GM19351 (cell line): ENCODE measurements at regions not wholly inside any gene's neighbourhood (a gene's known extent, or its start where the extent isn't known, plus 50 kb on each side); places are given as distances from the start of the nearest gene placed in this dataset.

Experiments
- ATAC-seq: cut with Tn5 transposase; IDR thresholded peaks from one replicate; pipeline ENCODE4 v1.9.1; 2021; ENCODE audit warnings: mild to moderate bottlenecking, moderate library complexity; ENCODE audit not compliant: unreplicated experiment

DNA sequence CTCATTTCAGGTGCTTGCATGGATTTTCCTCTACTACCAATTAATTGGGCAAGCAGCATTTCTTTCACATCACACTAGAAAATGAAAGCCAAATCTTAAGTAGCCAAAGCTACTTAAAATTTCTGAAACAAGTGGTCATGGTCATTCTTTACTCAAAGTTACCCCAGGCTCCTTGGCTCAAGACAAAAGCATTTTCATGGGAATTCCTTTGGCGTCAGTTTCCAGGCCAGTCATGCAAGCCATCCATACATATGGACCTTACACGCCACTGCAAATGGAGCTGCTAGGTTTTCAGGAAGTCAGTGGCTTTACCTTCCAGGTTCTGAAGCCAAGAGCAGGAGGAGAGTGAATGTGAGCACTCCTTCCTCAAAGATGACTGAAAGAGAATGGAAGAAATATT, 83.7 kb upstream of the IL12A start:
- ATAC-seq = no peak

DNA sequence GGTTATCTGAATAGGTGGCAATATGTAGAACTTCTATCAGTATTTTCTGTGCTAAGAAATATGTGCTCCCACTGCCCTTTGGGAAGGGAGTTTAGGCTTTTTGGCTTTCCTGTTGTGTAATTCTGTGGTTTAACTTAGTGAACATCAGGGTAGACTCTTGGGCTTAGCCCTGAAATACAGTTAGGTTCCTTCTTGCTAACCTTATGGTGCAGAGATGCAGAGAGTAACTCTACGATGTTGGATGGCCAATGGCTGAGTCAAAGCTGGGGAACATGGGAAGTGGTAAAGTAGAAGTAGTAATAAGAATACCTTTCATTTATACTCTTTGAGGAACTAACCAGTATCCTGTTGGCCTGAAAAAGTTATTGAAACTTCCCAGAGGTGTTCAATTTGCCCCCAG, 80.8 kb upstream of the IL12A start:
- no peak for ATAC-seq

DNA sequence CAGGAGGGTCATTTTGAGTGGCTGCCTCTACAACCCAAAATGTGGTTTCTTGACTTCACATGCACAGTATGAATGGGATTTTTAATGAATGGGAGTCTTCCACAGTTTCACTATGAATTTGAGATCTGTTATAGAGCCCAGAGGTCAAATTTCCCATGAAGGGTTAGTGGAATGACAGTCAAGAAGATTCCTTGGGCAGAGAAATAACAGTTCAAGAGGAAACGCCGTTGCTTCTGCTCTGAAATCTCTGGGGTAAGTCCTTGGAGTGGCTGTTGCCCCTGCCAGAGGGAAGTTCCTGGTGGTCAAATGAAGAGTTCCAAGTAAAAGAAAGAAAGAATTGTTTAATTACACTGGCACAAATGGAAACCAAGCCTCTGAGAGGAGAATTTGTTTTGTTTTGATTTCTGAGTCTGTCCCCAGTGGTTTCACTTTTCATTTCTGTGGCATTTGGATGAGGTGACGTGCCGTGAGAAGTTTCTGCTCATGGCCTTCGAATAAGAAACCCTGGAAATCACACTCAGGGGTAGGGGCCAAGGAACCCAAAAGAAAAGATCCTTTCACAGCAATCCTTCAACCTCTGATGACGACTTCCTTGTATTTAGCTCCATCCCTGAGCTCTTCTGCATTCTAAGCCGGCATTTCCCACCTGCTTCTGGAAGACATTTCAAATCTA, 77.5 kb upstream of the IL12A start:
- ATAC-seq = peak; percentile 90

DNA sequence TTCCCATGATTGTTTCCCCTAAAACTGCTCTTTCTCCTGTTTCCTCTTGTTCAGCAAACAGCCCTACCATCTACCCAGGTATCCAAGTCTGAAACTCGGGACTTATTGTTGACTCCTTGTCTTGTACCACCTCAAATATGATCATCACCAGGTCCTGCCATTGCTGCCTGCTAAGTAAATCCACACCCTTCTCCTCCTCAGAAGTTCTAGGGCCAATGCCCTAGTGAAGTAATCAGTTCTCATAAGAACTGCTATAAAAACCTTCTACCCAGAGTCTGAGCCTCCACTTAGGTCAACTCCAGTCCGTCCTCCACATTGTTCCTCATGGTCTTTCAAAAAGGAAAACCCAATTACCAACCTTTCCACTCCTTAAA, 77.0 kb upstream of the IL12A start:
- ATAC-seq = peak; percentile 7

DNA sequence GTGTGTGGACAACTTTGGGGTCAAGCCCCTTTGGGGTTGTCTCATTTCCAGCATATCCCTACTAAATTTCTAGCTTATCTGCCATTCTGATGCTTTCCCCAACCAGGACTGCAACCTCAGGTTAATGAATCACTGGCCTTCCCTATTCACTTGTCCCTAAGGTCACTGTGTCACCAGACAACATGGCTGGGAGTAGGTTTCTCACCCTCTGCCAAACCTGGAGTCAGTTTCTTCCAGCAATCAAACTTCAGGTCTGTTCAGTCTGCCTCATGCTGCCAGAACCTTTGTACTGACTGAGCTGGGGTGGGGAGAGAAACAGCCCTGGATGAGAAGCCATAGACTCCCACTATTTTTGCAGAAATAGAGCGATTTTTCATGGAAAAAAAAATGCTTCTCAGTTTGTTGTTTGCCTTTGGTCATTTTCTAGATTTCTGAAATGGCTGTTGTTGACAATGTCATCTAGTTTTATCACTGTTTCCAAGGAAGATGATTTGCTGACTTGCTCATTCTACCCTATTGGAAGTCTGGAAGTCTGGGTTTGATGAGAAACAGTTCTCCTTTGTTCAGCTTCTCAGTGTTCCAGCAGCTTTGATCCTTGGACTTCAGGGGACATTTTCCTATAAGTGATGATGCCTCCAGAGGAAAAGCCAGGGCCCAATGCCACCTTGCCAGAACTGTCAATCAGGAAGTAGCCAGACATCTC, 74.8 kb upstream of the IL12A start:
- no peak for ATAC-seq

DNA sequence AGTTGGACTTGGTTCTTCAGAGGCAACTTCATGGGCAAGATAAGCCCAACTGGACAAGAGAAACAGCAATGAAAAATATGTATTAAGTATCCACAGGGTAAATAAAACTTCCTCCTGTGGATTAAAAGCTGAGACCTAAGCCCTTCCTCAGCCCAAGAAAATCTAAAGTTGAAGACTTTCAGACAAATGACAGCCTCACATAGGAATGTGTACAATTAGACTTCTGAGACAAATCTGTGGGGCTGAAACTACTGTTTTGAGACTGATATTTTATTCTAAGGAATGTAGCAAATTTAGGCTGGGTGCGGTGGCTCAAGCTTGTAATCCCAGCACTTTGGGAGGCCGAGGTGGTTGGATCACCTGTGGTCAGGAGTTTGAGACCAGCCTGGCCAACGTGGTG, 74.2 kb upstream of the IL12A start:
- no peak for ATAC-seq

DNA sequence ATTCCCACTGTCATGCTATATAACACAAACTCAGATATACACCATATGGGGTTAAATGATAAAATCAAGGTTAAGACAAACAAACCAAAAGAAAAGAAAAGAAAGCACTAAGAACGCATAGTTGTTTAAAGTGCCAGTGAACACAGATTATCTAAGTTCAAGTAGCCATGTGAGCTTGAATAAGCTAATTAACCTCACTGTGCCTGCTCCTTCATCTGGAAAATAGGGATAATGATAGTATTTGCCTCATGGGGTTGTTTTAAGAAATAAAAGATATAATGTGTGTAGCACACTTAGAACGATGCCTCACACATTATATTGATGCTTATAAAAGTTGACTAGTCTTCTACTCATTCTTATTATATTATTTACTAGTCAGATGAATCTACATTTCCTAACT, 72.6 kb upstream of the IL12A start:
- no peak for ATAC-seq

DNA sequence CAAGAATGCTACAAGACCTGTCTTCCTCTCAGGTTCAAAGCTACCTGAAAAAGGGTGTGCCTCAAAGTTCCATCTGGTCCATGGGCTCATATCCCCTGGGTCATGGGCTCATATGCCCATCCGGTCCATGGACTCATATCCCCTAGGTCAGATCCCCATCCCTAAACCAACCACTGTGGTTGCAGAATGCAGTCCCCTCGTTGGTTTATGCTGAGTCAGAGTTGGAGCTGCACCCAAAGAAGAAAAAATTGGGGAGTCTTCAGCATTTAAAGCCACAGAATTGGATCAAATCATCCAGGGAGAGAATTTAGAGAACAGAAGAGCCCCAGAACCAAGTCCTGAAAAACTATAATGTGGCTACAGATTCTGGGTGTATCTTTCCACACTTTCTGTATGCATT, 71.5 kb upstream of the IL12A start:
- no peak for ATAC-seq

DNA sequence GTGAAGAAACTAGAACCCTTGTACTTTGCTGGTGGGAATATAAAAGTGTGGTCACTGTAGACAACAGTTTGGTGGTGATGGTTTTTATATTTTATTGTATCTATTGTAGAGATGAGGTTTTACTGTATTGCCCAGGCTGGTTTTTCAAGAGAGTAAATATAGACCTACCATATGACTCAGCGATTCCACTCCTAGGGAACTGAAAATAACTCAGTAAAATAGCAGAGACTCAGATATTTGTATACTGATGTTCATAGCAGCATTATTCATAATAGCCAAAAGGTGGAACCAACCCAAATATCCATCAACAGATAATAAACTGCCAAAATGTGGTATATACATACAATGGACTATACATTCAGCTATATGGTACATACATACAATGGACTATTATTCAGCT, 68.8 kb upstream of the IL12A start:
- ATAC-seq = peak; percentile 72

DNA sequence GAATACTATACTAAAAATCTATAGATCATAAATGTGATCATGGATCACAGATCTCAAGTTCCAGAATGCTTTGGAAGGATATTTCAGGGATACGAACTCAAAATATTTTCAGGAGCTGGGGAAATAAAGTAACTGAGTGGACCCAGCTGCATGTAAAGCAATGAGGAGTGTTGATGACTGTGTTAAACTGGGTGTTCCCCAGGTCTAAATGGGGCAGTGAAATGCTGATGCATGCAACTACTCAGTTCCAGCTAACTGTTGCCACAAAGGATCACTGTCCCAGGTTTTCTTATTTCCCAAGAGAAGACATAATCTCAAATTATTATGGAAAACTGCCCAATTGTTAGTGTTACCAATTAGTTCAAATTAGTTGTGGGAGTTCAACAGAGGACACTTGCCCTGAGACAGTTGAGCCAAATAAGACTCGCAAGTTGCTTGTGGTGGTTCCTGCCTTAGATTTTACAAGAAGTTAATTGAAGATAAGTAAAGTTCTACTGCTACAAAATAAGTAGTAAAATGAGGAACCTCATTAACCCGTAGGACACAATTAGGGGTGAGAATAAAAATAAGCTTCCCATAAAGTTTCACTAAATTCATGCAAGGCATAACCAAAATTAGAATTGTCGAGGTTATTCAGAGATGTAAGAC, 66.3 kb upstream of the IL12A start:
- ATAC-seq = no peak

DNA sequence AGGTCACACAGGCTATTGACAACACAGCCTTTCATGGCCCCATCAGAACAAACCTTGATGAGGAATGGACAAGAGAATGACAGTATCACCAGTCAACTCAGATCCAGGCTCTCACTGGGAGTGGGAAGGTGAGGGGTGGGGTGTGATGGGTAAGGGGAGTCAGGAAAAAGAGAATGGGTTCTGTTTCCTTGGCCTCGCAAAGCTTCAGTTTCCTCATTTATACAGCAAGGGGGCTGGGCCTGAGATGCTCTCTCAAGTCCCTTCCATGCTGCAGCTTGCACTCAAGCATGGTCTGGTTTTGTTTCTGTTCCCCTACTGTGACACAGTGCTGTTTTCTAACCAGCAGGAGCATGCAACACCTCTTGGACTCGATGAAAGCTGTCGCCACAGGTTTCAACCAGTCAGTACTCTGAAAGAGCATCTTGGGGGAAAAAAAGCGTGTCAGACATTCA, 65.7 kb upstream of the IL12A start:
- ATAC-seq = peak; percentile 91

DNA sequence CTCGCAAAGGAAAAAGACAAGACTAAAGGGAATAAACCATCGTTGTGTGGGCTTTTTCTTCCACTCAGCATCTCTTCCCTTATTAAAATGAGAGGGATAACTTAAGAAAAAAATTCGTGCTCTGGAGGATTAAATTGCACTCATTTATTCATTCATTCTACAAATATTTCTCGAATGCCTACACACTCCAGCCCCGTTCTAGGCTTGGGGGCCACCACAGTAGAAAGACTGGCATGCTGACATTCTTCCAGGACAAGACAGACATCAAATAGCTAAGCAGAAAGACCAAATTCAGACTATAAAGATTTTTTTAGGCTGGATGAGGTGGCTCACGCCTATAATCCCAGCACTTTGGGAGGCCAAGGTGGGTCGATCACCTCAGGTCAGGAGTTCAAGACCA, 65.3 kb upstream of the IL12A start:
- ATAC-seq = no peak

DNA sequence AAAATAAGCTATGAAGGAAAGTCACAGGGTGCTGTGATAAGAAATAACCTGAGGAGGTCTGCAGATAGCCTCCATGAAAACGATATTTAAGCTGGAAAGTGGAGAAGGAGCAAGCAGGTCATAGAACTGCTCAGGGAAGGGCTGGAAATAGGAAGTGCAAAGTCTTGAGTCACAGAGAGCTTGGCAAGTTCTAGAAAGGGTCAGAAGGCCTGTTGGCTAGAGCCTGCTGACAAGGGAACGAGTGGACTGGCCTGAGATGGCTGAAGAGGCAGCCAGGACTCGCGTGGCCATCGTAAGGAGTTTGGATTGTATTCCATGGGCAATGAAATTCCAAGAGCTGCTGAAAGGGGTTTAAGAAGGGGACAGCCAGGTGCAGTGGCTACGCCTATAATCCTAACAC, 64.7 kb upstream of the IL12A start:
- no peak for ATAC-seq

DNA sequence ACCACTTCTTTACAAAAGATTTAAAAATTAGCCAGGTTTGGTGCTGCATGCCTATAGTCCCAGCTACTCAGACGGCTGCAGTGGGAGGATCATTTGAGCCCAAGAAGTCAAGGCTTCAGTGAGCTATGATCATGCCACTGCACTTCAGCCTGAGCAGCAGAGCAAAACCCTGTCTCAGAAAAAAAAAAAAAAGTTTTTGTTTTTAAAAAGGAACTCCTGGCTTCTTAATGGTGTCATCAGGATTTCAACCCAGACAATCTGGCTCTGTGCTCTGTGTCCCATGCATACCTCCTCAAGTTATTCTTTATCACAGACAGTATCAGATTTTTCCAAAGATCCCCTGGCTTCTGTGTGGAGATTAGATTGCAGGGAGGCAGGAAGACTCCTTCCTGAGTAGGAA, 64.2 kb upstream of the IL12A start:
- no peak for ATAC-seq

DNA sequence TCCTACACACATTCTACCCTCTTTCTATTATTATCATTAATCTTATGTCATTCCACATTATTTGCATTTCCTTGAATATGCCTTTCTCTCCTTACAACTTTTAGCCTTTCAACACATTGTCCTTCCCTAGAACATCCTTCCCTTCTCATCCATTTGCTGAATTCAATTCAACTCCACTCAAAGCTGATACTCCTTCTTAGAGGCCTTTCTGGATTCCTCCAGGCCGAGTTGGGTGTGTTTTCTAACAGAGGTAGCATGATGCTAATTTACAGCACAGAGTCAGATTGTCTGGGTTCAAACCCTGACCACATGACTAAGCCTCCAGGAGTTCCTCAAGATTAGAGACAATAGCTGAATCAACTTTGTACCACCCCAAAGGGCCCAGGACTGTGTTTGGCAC, 63.4 kb upstream of the IL12A start:
- no peak for ATAC-seq

DNA sequence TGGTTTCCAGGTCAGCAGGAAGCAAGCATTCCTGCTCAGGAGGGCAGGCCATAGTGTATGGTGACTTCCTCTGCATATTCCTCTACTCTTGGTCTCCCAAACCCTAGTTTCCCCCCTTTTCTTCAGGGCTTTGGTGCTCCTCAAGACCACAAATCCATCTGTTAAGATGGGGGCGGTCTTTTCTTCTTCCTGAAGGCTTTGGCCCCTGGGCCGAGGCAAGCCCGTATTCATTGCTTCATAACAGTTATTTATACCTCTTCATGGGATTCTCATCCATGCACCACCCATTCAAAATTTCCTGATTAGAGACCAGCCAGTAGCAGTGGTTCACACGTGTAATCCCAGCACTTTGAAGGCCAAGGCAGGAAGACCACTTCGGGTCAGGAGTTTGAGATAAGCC, 62.1 kb upstream of the IL12A start:
- ATAC-seq = no peak

DNA sequence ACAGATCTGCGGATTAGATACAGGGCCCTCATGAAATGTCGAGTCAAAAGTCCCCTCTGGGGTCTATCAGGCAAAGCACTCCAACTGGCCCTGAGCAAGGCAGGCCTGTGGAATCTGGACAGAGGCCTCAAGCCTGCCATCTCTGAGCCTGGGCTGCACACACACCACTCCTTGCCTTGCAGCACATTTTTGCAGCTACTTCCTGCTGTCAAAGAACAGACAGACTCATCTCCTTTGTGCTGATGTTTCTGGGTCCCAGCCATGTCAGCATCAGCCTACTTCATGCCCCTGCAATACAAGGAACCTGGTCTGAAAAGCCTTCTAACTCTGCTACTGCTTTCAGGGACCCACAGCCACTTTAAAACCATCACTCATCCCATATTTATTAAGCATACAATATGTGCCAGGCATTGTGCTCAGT, 60.6 kb upstream of the IL12A start:
- ATAC-seq = no peak

DNA sequence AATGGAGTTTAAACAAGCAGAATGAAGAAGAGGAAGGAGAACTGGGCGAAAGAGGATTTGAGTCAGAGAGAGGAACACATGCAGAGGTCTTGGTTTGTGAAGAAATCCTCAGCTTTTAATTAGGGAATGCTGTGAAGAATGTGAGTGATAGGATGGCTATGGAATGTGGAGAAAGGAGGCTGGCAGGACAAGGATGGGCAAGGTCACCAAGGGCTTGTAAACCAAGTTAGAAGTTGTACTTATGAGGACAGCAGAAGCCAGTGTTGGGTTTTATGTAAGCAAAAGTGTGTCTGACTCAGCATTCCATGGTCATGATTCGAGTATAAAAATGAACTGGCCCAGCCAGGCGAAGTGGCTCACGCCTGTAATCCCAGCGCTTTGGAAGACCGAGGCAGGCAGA, 60.0 kb upstream of the IL12A start:
- no peak for ATAC-seq

DNA sequence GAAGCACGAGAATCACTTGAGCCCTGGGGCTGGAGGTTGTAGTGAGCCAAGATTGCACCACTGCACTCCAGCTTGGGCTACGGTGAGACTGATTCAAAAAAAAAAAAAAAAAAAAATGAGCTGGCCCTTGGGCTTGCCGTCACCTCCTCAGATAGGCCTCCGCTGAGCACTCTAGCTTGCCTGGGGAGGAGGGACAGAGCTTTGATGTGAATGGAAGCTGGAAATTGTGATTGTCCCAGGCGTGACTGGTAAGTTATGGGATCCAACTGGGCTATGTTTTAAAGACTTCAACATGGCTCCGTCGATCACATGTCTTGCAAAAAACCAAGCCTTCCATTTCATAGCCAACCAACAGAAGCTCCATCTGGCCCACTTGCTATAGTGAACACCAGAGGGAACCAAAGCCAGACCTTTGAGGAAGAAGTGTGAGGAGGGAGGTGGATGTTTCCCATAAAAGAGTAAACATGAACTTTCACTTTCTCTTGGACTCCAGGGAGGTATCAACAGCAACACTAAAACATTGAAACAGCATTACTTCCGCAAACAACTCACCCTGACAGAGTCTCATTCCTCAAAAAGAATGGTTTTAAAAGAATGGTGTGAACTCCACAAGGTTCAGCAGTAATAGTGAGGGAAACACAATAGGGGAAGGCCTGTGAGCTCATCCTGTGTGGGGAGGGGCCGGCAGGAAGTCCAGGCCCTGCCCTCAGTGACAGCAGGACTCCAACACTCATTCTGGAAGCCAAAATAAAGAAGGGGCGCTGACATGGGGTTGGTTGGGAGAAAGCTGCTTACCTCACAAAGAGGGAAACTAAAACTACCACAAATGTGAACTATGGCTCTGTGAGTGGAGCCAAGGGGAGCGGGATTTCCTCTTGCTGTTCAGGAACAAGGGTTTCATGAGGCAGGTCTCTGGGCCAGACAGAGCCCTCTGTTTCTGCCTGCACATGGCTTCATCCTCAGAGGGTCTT, 59.2 kb upstream of the IL12A start:
- peak; percentile 61 for ATAC-seq

DNA sequence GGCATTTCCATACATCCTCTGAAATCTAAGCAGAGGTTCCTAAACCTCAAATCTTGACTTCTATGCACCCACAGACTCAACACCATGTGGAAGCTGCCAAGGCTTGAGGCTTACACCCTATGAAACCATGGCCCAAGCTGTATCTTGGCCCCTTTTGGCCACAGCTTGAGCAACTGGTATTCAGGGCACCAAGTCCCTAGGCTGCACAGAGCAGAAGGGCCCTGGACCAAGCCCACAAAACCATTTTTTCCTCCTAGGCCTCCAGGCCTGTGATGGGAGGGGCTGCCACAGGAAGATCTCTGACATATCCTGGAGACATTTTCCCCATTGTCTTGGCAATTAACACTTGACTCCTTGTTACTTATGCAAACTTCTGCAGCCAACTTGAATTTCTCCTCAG, 54.4 kb upstream of the IL12A start:
- no peak for ATAC-seq

DNA sequence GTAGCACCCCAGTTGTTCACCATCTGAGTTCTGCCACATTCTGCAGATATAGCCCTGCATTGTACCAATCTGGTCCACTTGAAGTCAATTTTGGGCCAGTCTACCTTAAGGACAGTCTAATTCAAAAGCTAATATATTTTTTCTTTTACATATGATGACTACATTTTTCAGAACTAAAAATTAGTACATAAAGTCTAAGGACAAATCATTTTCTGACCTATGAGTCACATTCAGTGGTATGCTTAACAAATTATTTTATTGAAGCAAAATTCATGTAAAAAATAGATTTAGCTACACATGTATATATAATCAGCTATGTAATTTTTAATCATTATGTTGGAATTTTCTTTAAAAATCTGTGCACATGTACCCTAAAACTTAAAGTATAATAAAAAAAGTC, 52.1 kb upstream of the IL12A start:
- no peak for ATAC-seq
